HCT116 (cell line): ENCODE measurements at regions not wholly inside any gene's neighbourhood (a gene's known extent, or its start where the extent isn't known, plus 50 kb on each side); places are given as distances from the start of the nearest gene placed in this dataset.

ENCODE experiments used
- ATAC-seq: fragments of 200-7000 bp; cut with Tn5 transposase; 2 replicates; pipeline ENCODE4 v1.9.1; 2020; ENCODE audit warnings: mild to moderate bottlenecking, moderate library complexity
- BruUV-seq: library from RNA; stranded (reverse); fragments of 400-500 nt; replicated peaks from 2 replicates; lab custom pipeline; 2021; lab: Mats Ljungman, UMichigan
- CTCF ChIA-PET: fragments of 300-600 bp; sonication (Branson Sonifier 250); formaldehyde crosslinking; loops from one replicate; lab custom pipeline; 2021; ENCODE audit warnings: antibody characterized with exemption; lab: Charles Lee
- POLR2A ChIA-PET: fragments of 300-600, 350-600 bp; sonication (Branson Sonifier 250); formaldehyde crosslinking; loops from one replicate; lab custom pipeline; 2021; ENCODE audit warnings: antibody characterized with exemption; lab: Charles Lee
- RAD21 ChIA-PET, 2 experiments: fragments of 300-600 bp; sonication (Branson Sonifier 250); formaldehyde crosslinking; loops; one replicate each; lab custom pipeline; 2023; ENCODE audit warnings: low total read pairs in 2 of 2; ENCODE audit not compliant: uncharacterized antibody in 2 of 2, unreplicated experiment in 2 of 2, low non-redundant PET in 1 of 2; lab: Charles Lee
- DNase-seq: peaks from one replicate; pipeline ENCODE4 v3.0.0-alpha.2; 2010; ENCODE audit warnings: low read depth, low spot score
- H2AFZ ChIP-seq: fragments of 200-600 bp; shearing (Covaris generic), sonication (generic); 2 replicates; pipeline ENCODE4 v1.6.1; 2017; ENCODE audit warnings: low read depth, mixed run types, mixed read lengths, antibody characterized with exemption, low read length; ENCODE audit not compliant: poor library complexity, severe bottlenecking
- H3K27ac ChIP-seq: 2 replicates; pipeline ENCODE4 v1.5.1; 2012; ENCODE audit warnings: low read depth, low read length
- H3K27me3 ChIP-seq: fragments of 200-600 bp; sonication (generic); 2 replicates; pipeline ENCODE4 v1.6.1; 2016; ENCODE audit warnings: mixed run types, low read length, mixed read lengths; ENCODE audit not compliant: insufficient read depth
- H3K36me3 ChIP-seq, 2 experiments: fragments of 200-500 bp in 1 of 2; fragments of 200-600 bp in 1 of 2; sonication (Bioruptor generic) in 1 of 2; sonication (generic) in 1 of 2; 2 replicates each; pipeline versions ENCODE4 v1.5.1 to v1.6.1; 2014 to 2016; ENCODE audit warnings: low read length in 2 of 2, inconsistent platforms in 1 of 2, mixed read lengths in 1 of 2, mixed run types in 1 of 2; ENCODE audit not compliant: insufficient read depth in 2 of 2, control insufficient read depth in 1 of 2
- H3K4me1 ChIP-seq, 2 experiments: fragments of 200-600 bp in 1 of 2; sonication (generic) in 1 of 2; 2 replicates each; pipeline versions ENCODE4 v1.5.1 to v1.6.1; 2012 to 2017; ENCODE audit warnings: low read length in 2 of 2, inconsistent platforms in 1 of 2, mild to moderate bottlenecking in 1 of 2, mixed read lengths in 1 of 2, mixed run types in 1 of 2, moderate library complexity in 1 of 2; ENCODE audit not compliant: insufficient read depth in 2 of 2, control insufficient read depth in 1 of 2
- H3K4me2 ChIP-seq: fragments of 200-600 bp; sonication (generic); 2 replicates; pipeline ENCODE4 v1.6.1; 2017; ENCODE audit warnings: mixed run types, low read length, mixed read lengths
- H3K4me3 ChIP-seq, 2 experiments: fragments of 200-600 bp in 1 of 2; sonication (generic) in 1 of 2; replicated peaks in 1 of 2; 2 replicates each; pipeline ENCODE4 v1.5.1; 2011 to 2016; ENCODE audit warnings: low read length in 2 of 2, control low read depth in 1 of 2, low read depth in 1 of 2, mild to moderate bottlenecking in 1 of 2, mixed read lengths in 1 of 2, mixed run types in 1 of 2
- H3K79me2 ChIP-seq: fragments of 200-600 bp; sonication (generic); 2 replicates; pipeline ENCODE4 v1.6.1; 2017; ENCODE audit warnings: mild to moderate bottlenecking, mixed run types, low read length, moderate library complexity, mixed read lengths; ENCODE audit not compliant: insufficient read depth
- H3K9ac ChIP-seq: fragments of 200-600 bp; sonication (generic); 2 replicates; pipeline ENCODE4 v1.6.1; 2016; ENCODE audit warnings: low read length, mixed read lengths
- H3K9me2 ChIP-seq: fragments of 200-600 bp; sonication (generic), shearing (Covaris generic); 2 replicates; pipeline ENCODE4 v1.6.1; 2017; ENCODE audit warnings: mixed run types, mild to moderate bottlenecking, moderate library complexity; ENCODE audit not compliant: insufficient read depth
- H3K9me3 ChIP-seq, 2 experiments: fragments of 200-500 bp in 1 of 2; fragments of 200-600 bp in 1 of 2; sonication (Bioruptor generic) in 1 of 2; sonication (generic) in 1 of 2; 2 replicates each; pipeline ENCODE4 v1.6.1; 2014 to 2017; ENCODE audit warnings: low read length in 2 of 2, mixed read lengths in 2 of 2, inconsistent platforms in 1 of 2, low read depth in 1 of 2, mild to moderate bottlenecking in 1 of 2, mixed run types in 1 of 2, moderate library complexity in 1 of 2; ENCODE audit not compliant: control insufficient read depth in 1 of 2, insufficient read depth in 1 of 2
- H4K20me1 ChIP-seq: fragments of 200-600 bp; sonication (generic), shearing (Covaris generic); 2 replicates; pipeline ENCODE4 v1.6.1; 2017; ENCODE audit warnings: mixed run types, mild to moderate bottlenecking, moderate library complexity; ENCODE audit not compliant: insufficient read depth
- ATF3 ChIP-seq: IDR thresholded peaks from 2 replicates; pipeline ENCODE4 v1.6.1; 2012
- CTCF ChIP-seq, 3 experiments: fragments of 200-600 bp in 1 of 3; sonication (generic) in 1 of 3; IDR thresholded peaks in 2 of 3; conservative IDR thresholded peaks in 1 of 3; 2 replicates each; pipeline ENCODE4 v1.5.1; 2012 to 2017; ENCODE audit warnings: low read depth in 2 of 3, low read length in 2 of 3, antibody characterized with exemption in 1 of 3, borderline replicate concordance in 1 of 3, control low read depth in 1 of 3, mild to moderate bottlenecking in 1 of 3, mixed read lengths in 1 of 3, mixed run types in 1 of 3, moderate library complexity in 1 of 3; ENCODE audit not compliant: insufficient read depth in 1 of 3
- ELF1 ChIP-seq: IDR thresholded peaks from 2 replicates; pipeline ENCODE4 v1.6.1; 2012; ENCODE audit warnings: low read depth, borderline replicate concordance
- FOSL1 ChIP-seq: IDR thresholded peaks from 2 replicates; pipeline ENCODE4 v1.6.1; 2012; ENCODE audit warnings: low read depth
- REST ChIP-seq: IDR thresholded peaks from 2 replicates; pipeline ENCODE4 v1.6.1; 2012; ENCODE audit warnings: low read depth
- SIN3A ChIP-seq: IDR thresholded peaks from 2 replicates; pipeline ENCODE4 v1.6.1; 2012; ENCODE audit warnings: low read depth
- TCF7L2 ChIP-seq: IDR thresholded peaks from 2 replicates; pipeline ENCODE4 v1.7.0; 2011; ENCODE audit warnings: borderline replicate concordance, inconsistent platforms; ENCODE audit not compliant: insufficient read depth, insufficient read length; ENCODE audit errors: extremely low read depth
- YY1 ChIP-seq: IDR thresholded peaks from 2 replicates; pipeline ENCODE4 v1.6.1; 2011; ENCODE audit warnings: low read length, low read depth, moderate library complexity, mild to moderate bottlenecking; ENCODE audit not compliant: insufficient replicate concordance; ENCODE audit errors: extremely low read depth
- ZFX ChIP-seq: fragments of 450-650 bp; IDR thresholded peaks from 2 replicates; pipeline ENCODE4 v1.6.1; 2017
- ZNF274 ChIP-seq: fragments of 200-500 bp; sonication (Bioruptor generic); IDR thresholded peaks from 2 replicates; pipeline ENCODE4 v1.6.1; 2014; ENCODE audit warnings: mild to moderate bottlenecking, low read depth, low read length, inconsistent platforms
- intact Hi-C: fragments of 100-400 bp; cut with micrococcal nuclease; formaldehyde crosslinking; loops from 2 replicates; pipeline ENCODE4 v1.10.0; 2022

- CTCF ChIA-PET: no interaction called here
- TF ChIP-seq ZNF274: no peak
- no peak for TF ChIP-seq SIN3A
- no peak for TF ChIP-seq ZFX
- TF ChIP-seq ELF1: no peak
- no peak for TF ChIP-seq CTCF (IDR thresholded peaks at IDR 0.05 in 2 of 3, conservative IDR thresholded peaks at IDR 0.05 in 1 of 3; ENCODE audit: borderline replicate concordance in 1 of 3, insufficient read depth in 1 of 3, low read depth in 2 of 3, low read length in 2 of 3)
- ATAC-seq (no peak), DNase-seq (no peak)
- no peak overlapping the region for H3K9ac ChIP-seq
- H2AFZ ChIP-seq: no peak overlapping the region
- no peaks in the 10 kb centered on the region for H3K79me2 ChIP-seq
- no peak overlapping the region for H3K4me2 ChIP-seq
- POLR2A ChIA-PET: no interaction called here
- no peaks in the 10 kb centered on the region for H3K36me3 ChIP-seq
- H3K27ac ChIP-seq: no peak overlapping the region
- H3K9me2 ChIP-seq: no peaks in the 10 kb centered on the region
- no peak overlapping the region for H3K4me3 ChIP-seq
- RAD21 ChIA-PET: no interaction called here
- no TSS peak for BruUV-seq
- intact Hi-C loops: no loop called here
- no peaks in the 10 kb centered on the region for H3K27me3 ChIP-seq
- no peaks in the 10 kb centered on the region for H3K4me1 ChIP-seq
- H4K20me1 ChIP-seq: no peaks in the 10 kb centered on the region
- H3K9me3 ChIP-seq: peaks cover 14 to 19% of the 10 kb centered on the region in 2 experiments; a peak in 2 of 4 replicates
Observed at GRCh38 chr18:68219872-68220271, 495.0 kb downstream of the TMX3 start.

GRCh38 chr18:68219274-68219673 lies 495.6 kb downstream of the TMX3 start:
- DNase-seq: no peak
- intact Hi-C loops: no loop called here
- CTCF ChIA-PET: no interaction called here

More at GRCh38 chr18:68219274-68219673, 495.6 kb downstream of the TMX3 start:
- Histone ChIP-seq H3K27ac (no peak overlapping the region), H3K27me3 (no peaks in the 10 kb centered on the region), H3K36me3 (no peaks in the 10 kb centered on the region), H3K79me2 (no peaks in the 10 kb centered on the region), H3K4me1 (no peaks in the 10 kb centered on the region), H2AFZ (no peak overlapping the region), H3K9me2 (no peaks in the 10 kb centered on the region), H3K4me2 (no peak overlapping the region), H3K9ac (no peak overlapping the region), H4K20me1 (no peaks in the 10 kb centered on the region), H3K4me3 (no peak overlapping the region), H3K9me3 (peaks cover 14 to 17% of the 10 kb centered on the region in 2 experiments; a peak in 2 of 4 replicates)
- no TSS peak for BruUV-seq
- POLR2A ChIA-PET: no interaction called here
- no peak for ATAC-seq
- no peak for TF ChIP-seq YY1
- TF ChIP-seq TCF7L2: no peak
- TF ChIP-seq FOSL1: no peak
- no peak for TF ChIP-seq REST
- no peak for TF ChIP-seq ATF3
- RAD21 ChIA-PET: no interaction called here
